ENCODE measurements at regions not wholly inside any gene's neighbourhood (a gene's known extent, or its start where the extent isn't known, plus 50 kb on each side); places are given as distances from the start of the nearest gene placed in this dataset.

- TF ChIP-seq EGR1 (IDR thresholded peaks at IDR 0.05; ENCODE audit: low read depth in 2 of 2) (no peak), SP1 (IDR thresholded peaks at IDR 0.05) (no peak), FOXA1 (IDR thresholded peaks at IDR 0.05) (no peak), YY1 (IDR thresholded peaks at IDR 0.05) (no peak), REST (IDR thresholded peaks at IDR 0.05) (no peak), HNF4G (IDR thresholded peaks at IDR 0.05) (no peak), RXRA (IDR thresholded peaks at IDR 0.05) (no peak), FOXA2 (IDR thresholded peaks at IDR 0.05) (no peak), ZBTB33 (IDR thresholded peaks at IDR 0.05) (no peak), RAD21 (IDR thresholded peaks at IDR 0.05) (no peak), JUND (IDR thresholded peaks at IDR 0.05) (no peak), CTCF (IDR thresholded peaks at IDR 0.05; ENCODE audit: low read depth, low read length, missing input control) (no peak), TAF1 (conservative IDR thresholded peaks at IDR 0.05) (no peak), NR2F2 (IDR thresholded peaks at IDR 0.05) (no peak), ATF3 (IDR thresholded peaks at IDR 0.05) (no peak), HNF4A (conservative IDR thresholded peaks at IDR 0.05) (no peak), GABPA (IDR thresholded peaks at IDR 0.05 in 1 of 2, conservative IDR thresholded peaks at IDR 0.05 in 1 of 2) (no peak)
- Histone ChIP-seq H3K4me1 (ENCODE audit: control insufficient read depth in 4 of 4, insufficient read depth in 4 of 4, low read length in 3 of 4) (no peaks in the 10 kb centered on the region), H3K4me3 (ENCODE audit: low read depth in 1 of 3, low read length in 3 of 3) (no peak overlapping the region), H3K27me3 (ENCODE audit: control insufficient read depth in 4 of 4, insufficient read depth in 4 of 4, low read length in 3 of 4) (peaks cover 0 to 3% (median 0%) of the 10 kb centered on the region in 4 donors), H3K9me3 (ENCODE audit: control insufficient read depth in 4 of 4, low read length in 3 of 4) (no peaks in the 10 kb centered on the region), H3K9ac (ENCODE audit: low read depth in 1 of 2, low read length in 2 of 2) (no peak overlapping the region), H3K27ac (ENCODE audit: low read depth in 1 of 2, low read length in 2 of 2) (no peak overlapping the region), H3K36me3 (ENCODE audit: control insufficient read depth in 4 of 4, insufficient read depth in 3 of 4, low read depth in 1 of 4, low read length in 3 of 4) (no peaks in the 10 kb centered on the region)
- 88% methylated on average over 4 of the region's 4 CpGs for WGBS
- DNase-seq (ENCODE audit: low spot score), result no peak
Measured at GRCh38 chr2:175729049-175729706, 272.9 kb downstream of the LNPK start.
